ENCODE measurements at regions not wholly inside any gene's neighbourhood (a gene's known extent, or its start where the extent isn't known, plus 50 kb on each side); places are given as distances from the start of the nearest gene placed in this dataset.
"Not testable (repeated sequence)": the region's sequence is repeated elsewhere in the genome, so short reads cannot be mapped to it uniquely, and the experiment has no call there.

GRCh38 chr2:52428224-52428623 is 1339.4 kb upstream of the CHAC2 start:
- Histone ChIP-seq H3K36me3 (ENCODE audit: control insufficient read depth, insufficient read depth, low read length) (no peaks in the 10 kb centered on the region), H3K4me3 (ENCODE audit: low read length) (no peak overlapping the region), H3K4me1 (ENCODE audit: control insufficient read depth, insufficient read depth, low read length) (peaks cover 2% of the 10 kb centered on the region), H3K9me3 (ENCODE audit: control insufficient read depth, low read depth, low read length) (peaks cover 3% of the 10 kb centered on the region), H3K27ac (ENCODE audit: low read length) (no peak overlapping the region), H3K27me3 (ENCODE audit: control insufficient read depth, insufficient read depth, low read length) (no peaks in the 10 kb centered on the region)
- WGBS (ENCODE audit: insufficient coverage, low lambda C conversion rate): 95% methylated on average over 2 of the region's 2 CpGs
- no peak for DNase-seq

GRCh38 chr2:52423655-52424054 is 1343.9 kb upstream of the CHAC2 start:
- peak in 1 of 2 donors; percentile 22 for DNase-seq
- no CpG with 5 or more reads among the region's 2 CpGs for WGBS (ENCODE audit: insufficient coverage, low lambda C conversion rate)
- Histone ChIP-seq H3K9me3 (ENCODE audit: control insufficient read depth, low read depth, low read length) (no peaks in the 10 kb centered on the region), H3K4me1 (ENCODE audit: control insufficient read depth, insufficient read depth, low read length) (no peaks in the 10 kb centered on the region), H3K4me3 (ENCODE audit: low read length) (no peak overlapping the region), H3K27me3 (ENCODE audit: control insufficient read depth, insufficient read depth, low read length) (no peaks in the 10 kb centered on the region), H3K27ac (ENCODE audit: low read length) (no peak overlapping the region), H3K36me3 (ENCODE audit: control insufficient read depth, insufficient read depth, low read length) (no peaks in the 10 kb centered on the region)

DNA sequence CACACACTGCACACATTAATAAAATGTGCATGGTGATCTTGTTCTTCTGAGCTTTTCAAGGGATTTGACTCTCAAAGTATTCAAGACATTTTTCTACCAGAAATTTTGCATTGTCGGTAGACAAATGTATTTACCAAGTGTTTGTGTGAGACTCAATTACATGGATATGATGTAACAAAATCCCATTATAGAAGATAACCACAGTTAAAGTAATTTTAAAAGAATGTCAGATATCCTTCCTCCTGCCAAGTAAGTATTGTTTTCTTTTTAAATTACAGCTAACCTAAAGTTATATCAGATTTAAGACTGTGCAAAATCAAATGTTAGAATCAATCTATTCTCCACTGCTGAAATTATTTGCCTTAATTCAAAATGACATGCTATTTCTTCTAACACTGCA is 1344.5 kb upstream of the CHAC2 start:
- DNase-seq: no peak
- 100% methylated on average over 1 of the region's 1 CpG for WGBS (ENCODE audit: insufficient coverage, low lambda C conversion rate)
- no peak overlapping the region for H3K27ac ChIP-seq (ENCODE audit: low read length)
- H3K27me3 ChIP-seq (ENCODE audit: control insufficient read depth, insufficient read depth, low read length): no peaks in the 10 kb centered on the region
- H3K4me1 ChIP-seq (ENCODE audit: control insufficient read depth, insufficient read depth, low read length): no peaks in the 10 kb centered on the region
- H3K36me3 ChIP-seq (ENCODE audit: control insufficient read depth, insufficient read depth, low read length): no peaks in the 10 kb centered on the region
- no peaks in the 10 kb centered on the region for H3K9me3 ChIP-seq (ENCODE audit: control insufficient read depth, low read depth, low read length)
- H3K4me3 ChIP-seq (ENCODE audit: low read length): no peak overlapping the region

DNA sequence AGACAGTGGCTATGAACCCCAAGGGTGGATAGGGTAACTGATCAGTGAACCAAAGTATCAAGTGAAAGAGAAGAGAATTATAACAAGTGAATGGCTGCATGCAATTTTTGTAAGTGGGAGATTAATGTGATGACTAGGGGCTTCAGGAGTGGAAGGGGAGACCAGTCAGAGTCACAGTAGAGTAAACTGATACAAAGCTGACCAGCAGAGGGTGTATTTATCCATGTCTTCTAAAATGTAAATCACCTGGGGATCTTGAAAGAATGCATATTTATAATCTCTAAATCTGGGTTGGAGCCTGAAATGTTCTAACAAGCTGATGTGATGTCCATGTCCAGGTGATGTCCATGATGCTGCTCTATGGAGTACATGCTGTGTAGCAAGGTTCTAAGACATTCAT is 1351.3 kb upstream of the CHAC2 start:
- no peaks in the 10 kb centered on the region for H3K9me3 ChIP-seq (ENCODE audit: control insufficient read depth, low read depth, low read length)
- no peak overlapping the region for H3K27ac ChIP-seq (ENCODE audit: low read length)
- H3K36me3 ChIP-seq (ENCODE audit: control insufficient read depth, insufficient read depth, low read length): no peaks in the 10 kb centered on the region
- DNase-seq: no peak
- no peaks in the 10 kb centered on the region for H3K4me1 ChIP-seq (ENCODE audit: control insufficient read depth, insufficient read depth, low read length)
- no peak overlapping the region for H3K4me3 ChIP-seq (ENCODE audit: low read length)
- no peaks in the 10 kb centered on the region for H3K27me3 ChIP-seq (ENCODE audit: control insufficient read depth, insufficient read depth, low read length)

- no peak for DNase-seq
- Histone ChIP-seq H3K9me3 (ENCODE audit: control insufficient read depth, low read depth, low read length) (no peaks in the 10 kb centered on the region), H3K36me3 (ENCODE audit: control insufficient read depth, insufficient read depth, low read length) (no peaks in the 10 kb centered on the region), H3K4me1 (ENCODE audit: control insufficient read depth, insufficient read depth, low read length) (no peaks in the 10 kb centered on the region), H3K27me3 (ENCODE audit: control insufficient read depth, insufficient read depth, low read length) (no peaks in the 10 kb centered on the region), H3K4me3 (ENCODE audit: low read length) (no peak overlapping the region), H3K27ac (ENCODE audit: low read length) (no peak overlapping the region)
- 20% methylated on average over 1 of the region's 3 CpGs for WGBS (ENCODE audit: insufficient coverage, low lambda C conversion rate)
Observed at GRCh38 chr2:52414561-52415295, 1352.9 kb upstream of the CHAC2 start.

DNA sequence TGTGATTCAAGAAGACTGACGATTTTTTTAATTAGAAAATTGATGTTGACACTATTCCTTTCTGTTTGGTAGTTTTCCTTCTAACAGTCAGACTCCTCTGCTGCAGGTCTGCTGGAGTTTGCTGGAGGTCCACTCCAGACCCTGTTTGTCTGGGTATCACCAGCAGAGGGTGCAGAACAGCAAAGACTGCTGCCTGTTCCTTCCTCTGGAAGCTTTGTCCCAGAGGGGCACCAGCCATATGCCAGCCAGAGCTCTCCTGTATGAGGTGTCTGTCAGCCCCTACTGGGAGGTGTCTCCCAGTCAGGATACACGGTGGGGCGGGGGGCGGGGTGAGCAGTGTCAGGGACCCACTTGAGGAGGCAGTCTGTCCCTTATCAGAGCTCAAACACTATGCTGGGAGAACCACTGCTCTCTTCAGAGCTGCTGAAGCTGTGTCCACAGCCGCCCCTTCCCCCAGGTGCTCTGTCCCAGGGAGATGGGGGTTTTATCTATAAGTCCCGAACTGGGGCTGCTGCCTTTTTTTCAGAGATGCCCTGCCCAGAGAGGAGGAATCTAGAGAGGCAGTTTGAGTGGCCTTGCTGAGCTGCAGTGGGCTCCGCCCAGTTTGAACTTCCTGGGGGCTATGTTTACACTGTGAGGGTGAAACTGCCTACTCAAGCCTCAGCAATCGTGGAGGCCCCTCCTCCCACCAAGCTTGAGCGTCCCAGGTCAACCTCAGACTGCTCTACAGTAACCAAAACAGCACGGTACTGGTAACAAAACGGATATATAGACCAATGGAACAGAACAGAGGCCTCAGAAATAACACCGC is 1358.1 kb upstream of the CHAC2 start:
- H3K36me3 ChIP-seq (ENCODE audit: control insufficient read depth, insufficient read depth, low read length); DNase-seq; H3K27ac ChIP-seq (ENCODE audit: low read length); H3K4me3 ChIP-seq (ENCODE audit: low read length); H3K27me3 ChIP-seq (ENCODE audit: control insufficient read depth, insufficient read depth, low read length); H3K9me3 ChIP-seq (ENCODE audit: control insufficient read depth, low read depth, low read length); H3K4me1 ChIP-seq (ENCODE audit: control insufficient read depth, insufficient read depth, low read length): not testable (repeated sequence)
- WGBS (ENCODE audit: insufficient coverage, low lambda C conversion rate): 100% methylated on average over 1 of the region's 12 CpGs

DNA sequence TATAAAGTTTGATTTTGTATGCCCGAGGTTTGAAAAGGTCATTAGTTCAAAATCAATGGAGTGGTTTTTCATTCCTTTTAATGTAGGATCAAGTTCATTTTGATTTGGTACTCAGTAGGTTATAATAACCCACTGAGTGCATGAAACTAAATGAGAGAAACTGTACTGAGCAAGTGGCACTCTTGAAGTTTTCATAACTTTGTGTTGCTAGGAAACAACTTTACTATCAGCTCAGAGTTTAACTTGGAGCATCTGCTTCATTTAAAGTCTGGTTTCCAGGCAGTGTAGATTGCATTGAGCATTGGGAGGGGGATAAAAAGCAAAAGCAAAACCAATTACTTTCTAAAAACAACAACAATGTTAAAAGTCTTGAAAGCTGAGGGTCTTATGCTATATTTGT is 1361.6 kb upstream of the CHAC2 start:
- Histone ChIP-seq H3K9me3 (ENCODE audit: control insufficient read depth, low read depth, low read length) (no peaks in the 10 kb centered on the region), H3K36me3 (ENCODE audit: control insufficient read depth, insufficient read depth, low read length) (no peaks in the 10 kb centered on the region), H3K27me3 (ENCODE audit: control insufficient read depth, insufficient read depth, low read length) (no peaks in the 10 kb centered on the region), H3K4me3 (ENCODE audit: low read length) (no peak overlapping the region), H3K4me1 (ENCODE audit: control insufficient read depth, insufficient read depth, low read length) (no peaks in the 10 kb centered on the region), H3K27ac (ENCODE audit: low read length) (no peak overlapping the region)
- 100% methylated on average over 1 of the region's 1 CpG for WGBS (ENCODE audit: insufficient coverage, low lambda C conversion rate)
- no peak for DNase-seq

DNA sequence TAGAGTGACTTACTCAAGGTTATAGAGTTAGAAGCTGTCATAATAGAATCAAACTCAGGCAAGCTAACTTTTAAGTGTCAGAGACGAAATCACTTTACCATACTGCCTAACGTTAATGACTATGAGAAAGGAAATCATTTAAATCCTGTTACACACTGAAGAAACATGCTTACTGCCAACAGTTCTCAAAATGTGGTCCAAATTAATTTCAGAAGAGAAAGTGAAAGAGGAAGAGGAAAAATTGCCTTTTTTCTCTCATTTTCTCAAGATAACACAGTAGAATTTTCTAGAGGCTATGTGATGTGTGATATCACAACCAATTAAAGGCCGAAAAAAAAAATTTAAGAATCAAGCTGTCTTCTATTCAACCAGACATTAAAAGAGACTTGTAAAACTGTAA is 1362.7 kb upstream of the CHAC2 start:
- no peak for DNase-seq
- 100% methylated on average over 1 of the region's 3 CpGs for WGBS (ENCODE audit: insufficient coverage, low lambda C conversion rate)

GRCh38 chr2:52404046-52404445 is 1363.6 kb upstream of the CHAC2 start:
- Histone ChIP-seq H3K27ac (ENCODE audit: low read length) (no peak overlapping the region), H3K4me3 (ENCODE audit: low read length) (no peak overlapping the region), H3K27me3 (ENCODE audit: control insufficient read depth, insufficient read depth, low read length) (no peaks in the 10 kb centered on the region), H3K36me3 (ENCODE audit: control insufficient read depth, insufficient read depth, low read length) (no peaks in the 10 kb centered on the region), H3K9me3 (ENCODE audit: control insufficient read depth, low read depth, low read length) (no peaks in the 10 kb centered on the region), H3K4me1 (ENCODE audit: control insufficient read depth, insufficient read depth, low read length) (no peaks in the 10 kb centered on the region)
- 100% methylated on average over 2 of the region's 4 CpGs for WGBS (ENCODE audit: insufficient coverage, low lambda C conversion rate)
- no peak for DNase-seq

More for the DNA sequence above, 1362.7 kb upstream of the CHAC2 start:
- H3K36me3 ChIP-seq (ENCODE audit: control insufficient read depth, insufficient read depth, low read length): no peaks in the 10 kb centered on the region
- H3K27ac ChIP-seq (ENCODE audit: low read length): no peak overlapping the region
- no peaks in the 10 kb centered on the region for H3K4me1 ChIP-seq (ENCODE audit: control insufficient read depth, insufficient read depth, low read length)
- H3K9me3 ChIP-seq (ENCODE audit: control insufficient read depth, low read depth, low read length): no peaks in the 10 kb centered on the region
- H3K27me3 ChIP-seq (ENCODE audit: control insufficient read depth, insufficient read depth, low read length): no peaks in the 10 kb centered on the region
- H3K4me3 ChIP-seq (ENCODE audit: low read length): no peak overlapping the region

DNA sequence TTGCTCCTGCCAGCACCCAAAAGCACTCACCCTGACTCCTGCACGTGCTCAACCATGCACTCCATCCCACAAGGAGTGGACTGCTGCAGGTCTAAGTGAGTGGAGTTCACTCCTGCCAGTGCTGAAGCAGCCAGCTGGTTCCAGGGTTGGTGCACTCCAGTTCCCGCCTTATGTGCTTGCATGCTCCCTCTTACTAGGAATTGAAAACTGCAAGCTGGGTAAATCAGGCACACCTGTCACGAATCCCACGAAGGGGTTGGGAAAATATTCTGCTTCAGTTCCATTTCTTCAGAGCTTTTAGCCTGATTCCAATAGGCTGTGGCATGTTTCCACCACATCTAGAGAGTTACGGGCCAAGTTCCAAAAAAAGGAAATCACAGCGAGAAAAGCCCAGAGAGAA is 1365.5 kb upstream of the CHAC2 start:
- no peak overlapping the region for H3K4me3 ChIP-seq (ENCODE audit: low read length)
- no peak overlapping the region for H3K27ac ChIP-seq (ENCODE audit: low read length)
- DNase-seq: no peak
- no peaks in the 10 kb centered on the region for H3K9me3 ChIP-seq (ENCODE audit: control insufficient read depth, low read depth, low read length)
- no peaks in the 10 kb centered on the region for H3K27me3 ChIP-seq (ENCODE audit: control insufficient read depth, insufficient read depth, low read length)
- no peaks in the 10 kb centered on the region for H3K36me3 ChIP-seq (ENCODE audit: control insufficient read depth, insufficient read depth, low read length)
- 90% methylated on average over 2 of the region's 6 CpGs for WGBS (ENCODE audit: insufficient coverage, low lambda C conversion rate)
- H3K4me1 ChIP-seq (ENCODE audit: control insufficient read depth, insufficient read depth, low read length): no peaks in the 10 kb centered on the region

- Histone ChIP-seq H3K9me3 (ENCODE audit: control insufficient read depth, low read depth, low read length) (no peaks in the 10 kb centered on the region), H3K36me3 (ENCODE audit: control insufficient read depth, insufficient read depth, low read length) (no peaks in the 10 kb centered on the region), H3K27ac (ENCODE audit: low read length) (no peak overlapping the region), H3K4me3 (ENCODE audit: low read length) (no peak overlapping the region), H3K27me3 (ENCODE audit: control insufficient read depth, insufficient read depth, low read length) (no peaks in the 10 kb centered on the region), H3K4me1 (ENCODE audit: control insufficient read depth, insufficient read depth, low read length) (no peaks in the 10 kb centered on the region)
- WGBS (ENCODE audit: insufficient coverage, low lambda C conversion rate): 60% methylated on average over 1 of the region's 1 CpG
- peak; percentile 31 to 55 for DNase-seq
Observed at GRCh38 chr2:52396836-52397235, 1364.9 kb upstream of the NRXN1 start.

Data from large intestine (tissue), 3 donors.